GM10266 (cell line): ENCODE measurements at regions not wholly inside any gene's neighbourhood (a gene's known extent, or its start where the extent isn't known, plus 50 kb on each side); places are given as distances from the start of the nearest gene placed in this dataset.

Source experiments
- DNase-seq: peaks from one replicate; pipeline ENCODE4 v3.0.0; 2012; ENCODE audit errors: extremely low spot score
- TF ChIP-seq, protein P1 (sequence below): IDR thresholded peaks from 2 replicates; pipeline ENCODE4 v1.5.1; 2012; ENCODE audit warnings: mild to moderate bottlenecking, low read depth; ENCODE audit not compliant: control insufficient read depth, insufficient read depth; ENCODE audit errors: missing control alignments

- DNase-seq = no peak
- TF ChIP-seq, protein P1, sequence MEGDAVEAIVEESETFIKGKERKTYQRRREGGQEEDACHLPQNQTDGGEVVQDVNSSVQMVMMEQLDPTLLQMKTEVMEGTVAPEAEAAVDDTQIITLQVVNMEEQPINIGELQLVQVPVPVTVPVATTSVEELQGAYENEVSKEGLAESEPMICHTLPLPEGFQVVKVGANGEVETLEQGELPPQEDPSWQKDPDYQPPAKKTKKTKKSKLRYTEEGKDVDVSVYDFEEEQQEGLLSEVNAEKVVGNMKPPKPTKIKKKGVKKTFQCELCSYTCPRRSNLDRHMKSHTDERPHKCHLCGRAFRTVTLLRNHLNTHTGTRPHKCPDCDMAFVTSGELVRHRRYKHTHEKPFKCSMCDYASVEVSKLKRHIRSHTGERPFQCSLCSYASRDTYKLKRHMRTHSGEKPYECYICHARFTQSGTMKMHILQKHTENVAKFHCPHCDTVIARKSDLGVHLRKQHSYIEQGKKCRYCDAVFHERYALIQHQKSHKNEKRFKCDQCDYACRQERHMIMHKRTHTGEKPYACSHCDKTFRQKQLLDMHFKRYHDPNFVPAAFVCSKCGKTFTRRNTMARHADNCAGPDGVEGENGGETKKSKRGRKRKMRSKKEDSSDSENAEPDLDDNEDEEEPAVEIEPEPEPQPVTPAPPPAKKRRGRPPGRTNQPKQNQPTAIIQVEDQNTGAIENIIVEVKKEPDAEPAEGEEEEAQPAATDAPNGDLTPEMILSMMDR = no peak
Observed at GRCh38 chr22:49302150-49302460, 525.6 kb downstream of the BRD1 start.

DNA sequence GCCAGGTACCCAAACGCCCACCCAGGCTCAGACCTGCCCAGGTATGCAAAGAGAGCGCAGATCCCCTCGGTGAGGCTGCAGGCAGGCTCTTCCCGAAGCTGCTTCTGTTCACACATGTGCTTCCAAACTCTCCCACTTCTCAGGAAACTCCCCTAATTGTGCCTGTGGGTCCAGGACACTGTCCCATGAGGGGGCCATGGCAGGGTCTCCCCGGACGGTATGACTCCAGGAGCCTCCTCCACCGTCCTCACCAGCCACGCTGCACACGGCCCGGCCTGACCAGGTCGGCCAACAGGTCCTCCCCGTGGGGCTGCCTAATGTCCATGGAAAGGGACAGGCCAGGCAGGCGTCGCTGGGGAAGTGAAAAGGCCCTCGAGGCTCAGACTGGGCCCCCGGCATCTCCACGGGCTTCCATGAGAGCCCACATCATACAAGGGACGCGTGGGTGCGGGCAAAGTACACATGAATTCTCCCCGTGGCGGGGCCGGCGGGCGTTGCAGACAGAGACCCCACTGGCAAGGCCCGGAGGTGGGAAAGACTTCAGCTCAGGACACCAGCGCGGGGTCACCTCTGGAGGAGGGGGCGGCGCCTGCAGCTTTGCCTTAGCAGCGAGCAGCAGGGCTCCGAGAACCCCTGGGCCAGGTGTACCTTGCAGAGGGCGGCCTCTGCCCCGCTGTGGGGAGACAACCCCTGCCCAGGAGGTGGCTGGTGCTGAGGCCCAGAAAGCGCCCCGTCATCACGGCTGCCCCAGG is 526.1 kb downstream of the BRD1 start:
- TF ChIP-seq, protein P1 = no peak
- no peak for DNase-seq

GRCh38 chr22:49300951-49301397 is 526.7 kb downstream of the BRD1 start:
- TF ChIP-seq, protein P1 = no peak
- DNase-seq = no peak

DNA sequence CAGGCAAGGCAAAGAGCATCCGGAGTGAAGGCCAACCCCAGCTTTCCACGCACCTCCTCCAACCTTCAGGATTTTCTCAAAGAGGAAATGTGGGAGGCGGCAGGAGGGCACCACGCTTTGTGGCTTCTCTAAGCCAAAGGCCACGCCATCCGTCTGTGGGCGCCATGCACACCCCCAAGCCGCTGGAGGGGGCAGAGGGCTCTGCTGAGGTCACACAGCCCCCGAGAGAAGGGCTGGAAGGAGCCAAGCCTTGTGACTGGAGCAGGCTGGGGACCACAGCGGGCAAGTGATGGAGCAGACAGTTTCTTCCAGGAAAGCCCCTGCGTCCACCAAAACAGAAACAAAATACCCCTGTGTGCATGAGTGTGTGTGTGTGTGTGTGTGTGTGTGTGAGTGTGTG is 527.4 kb downstream of the BRD1 start:
- DNase-seq = no peak
- TF ChIP-seq, protein P1 = no peak

- TF ChIP-seq, protein P1 = no peak
- no peak for DNase-seq
Observed at GRCh38 chr22:49299821-49300231, 527.8 kb downstream of the BRD1 start.

DNA sequence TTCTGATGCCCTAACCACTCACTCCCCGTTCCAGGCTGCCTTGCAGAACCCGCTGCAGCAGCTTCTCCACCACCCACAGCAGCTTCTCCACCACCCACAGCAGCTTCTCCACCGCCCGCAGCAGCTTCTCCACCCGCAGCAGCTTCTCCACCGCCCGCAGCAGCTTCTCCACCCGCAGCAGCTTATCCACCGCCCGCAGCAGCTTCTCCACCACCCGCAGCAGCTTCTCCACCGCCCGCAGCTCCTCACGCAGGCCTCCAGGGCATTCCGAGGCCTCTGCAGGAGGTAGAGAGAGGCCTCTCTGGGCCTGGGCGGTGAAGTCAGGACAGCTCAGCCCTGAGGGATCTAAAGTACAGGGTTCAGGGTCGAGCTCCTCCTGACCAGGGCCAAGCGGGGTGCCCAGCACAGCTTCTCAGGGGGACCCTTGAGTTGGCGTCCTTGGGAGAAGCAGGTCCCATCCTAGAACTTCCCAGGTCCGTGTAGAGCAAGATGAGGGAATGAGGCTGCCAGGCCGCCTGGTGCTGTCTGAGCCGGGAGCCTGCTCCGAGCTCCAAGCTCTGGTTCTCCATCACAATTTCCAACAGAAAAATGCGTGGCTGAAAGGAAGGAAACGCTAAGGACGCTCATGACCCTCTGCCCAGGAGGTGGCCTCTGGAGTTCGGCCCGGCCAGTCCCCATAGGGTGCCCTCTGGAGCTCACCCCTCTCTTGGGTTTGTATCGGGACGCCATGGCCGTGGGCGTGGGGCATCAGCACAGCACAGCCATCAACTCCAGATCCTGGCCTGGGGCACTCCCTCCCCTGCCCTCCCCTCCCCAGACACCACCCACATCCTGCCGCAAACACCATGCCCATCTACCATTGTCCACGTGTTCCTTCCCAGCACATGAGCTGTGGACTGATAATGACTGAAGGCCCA is 528.6 kb downstream of the BRD1 start:
- DNase-seq = no peak
- TF ChIP-seq, protein P1 = no peak

DNA sequence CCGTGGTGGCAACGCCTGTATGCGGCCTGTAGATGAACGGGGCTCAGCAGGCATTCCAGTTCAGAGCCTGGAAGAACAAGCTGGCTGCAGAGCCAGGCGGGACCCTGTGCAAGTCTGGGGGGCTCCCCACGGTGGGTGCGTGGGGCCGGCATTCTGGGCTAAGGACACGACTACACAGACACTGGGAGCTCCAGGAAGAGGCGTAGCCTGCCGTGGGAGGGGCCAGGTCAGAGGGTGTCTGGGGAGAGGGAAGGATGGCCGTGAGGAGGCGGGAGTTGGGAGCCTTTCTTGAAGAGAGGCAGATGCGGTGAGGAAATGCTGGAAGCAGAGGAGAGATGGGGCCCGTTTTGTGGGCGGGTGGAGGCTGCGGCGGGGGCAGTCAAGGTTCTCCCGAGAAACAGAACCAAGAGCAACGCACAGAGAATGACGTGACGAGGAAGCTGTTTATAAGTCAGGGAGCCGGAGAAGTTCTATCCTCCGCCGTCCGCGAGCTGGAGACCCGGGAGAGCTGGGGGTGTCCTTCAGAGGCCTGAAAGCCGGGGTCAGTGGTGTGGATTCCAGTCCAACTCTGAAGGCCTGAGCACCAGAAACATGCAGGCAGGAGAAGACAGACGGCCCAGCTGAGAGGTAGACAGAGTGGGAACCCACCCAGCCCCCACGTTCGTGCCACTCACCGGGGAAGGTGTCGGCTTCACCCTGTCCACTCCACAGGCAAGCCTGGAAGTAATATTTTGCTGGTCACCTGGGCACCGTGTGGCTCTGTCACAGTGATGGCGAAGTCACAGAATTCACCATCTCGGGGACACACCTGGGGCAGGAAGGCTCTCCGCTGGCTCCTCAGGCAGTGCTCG is 529.6 kb downstream of the BRD1 start:
- no peak for DNase-seq
- TF ChIP-seq, protein P1 = no peak
